GM12874 (cell line): ENCODE measurements at regions not wholly inside any gene's neighbourhood (a gene's known extent, or its start where the extent isn't known, plus 50 kb on each side); places are given as distances from the start of the nearest gene placed in this dataset.

Experiments
- CTCF ChIP-seq: IDR thresholded peaks from 2 replicates; pipeline ENCODE4 v1.5.1; 2011; ENCODE audit warnings: low read depth, mild to moderate bottlenecking, control low read depth, low read length, moderate library complexity; ENCODE audit not compliant: insufficient read depth

- TF ChIP-seq CTCF, result no peak
Measured at GRCh38 chr1:221396526-221396925, 345.4 kb downstream of the DUSP10 start.

- TF ChIP-seq CTCF, result no peak
Measured at GRCh38 chr1:221397141-221397540, 344.7 kb downstream of the DUSP10 start.

GRCh38 chr1:221397606-221398005 is 344.3 kb downstream of the DUSP10 start:
- no peak for TF ChIP-seq CTCF

- TF ChIP-seq CTCF, result no peak
Measured at GRCh38 chr1:221405146-221405545, 336.7 kb downstream of the DUSP10 start.

- no peak for TF ChIP-seq CTCF
Measured at GRCh38 chr1:221408117-221408803, 333.6 kb downstream of the DUSP10 start.

GRCh38 chr1:221411283-221411682 is 330.6 kb downstream of the DUSP10 start:
- no peak for TF ChIP-seq CTCF

- TF ChIP-seq CTCF, result no peak
Measured at GRCh38 chr1:221414772-221415539, 326.9 kb downstream of the DUSP10 start.
